22Rv1 (cell line): ENCODE measurements at regions not wholly inside any gene's neighbourhood (a gene's known extent, or its start where the extent isn't known, plus 50 kb on each side); places are given as distances from the start of the nearest gene placed in this dataset.

Experiments used
- CTCF ChIP-seq: fragments of 450-650 bp; IDR thresholded peaks from 2 replicates; pipeline ENCODE4 v1.5.1; 2017; ENCODE audit warnings: mild to moderate bottlenecking
- ZFX ChIP-seq: fragments of 450-650 bp; IDR thresholded peaks from 2 replicates; pipeline ENCODE4 v1.6.1; 2017; ENCODE audit warnings: antibody characterized with exemption, borderline replicate concordance

- no peak for TF ChIP-seq CTCF
- TF ChIP-seq ZFX: no peak
Measured at GRCh38 chr5:32859211-32859641, 148.1 kb downstream of the NPR3 start.
